H9 (cell line): ENCODE measurements at regions not wholly inside any gene's neighbourhood (a gene's known extent, or its start where the extent isn't known, plus 50 kb on each side); places are given as distances from the start of the nearest gene placed in this dataset.

Experiments
- DNase-seq: peaks from one replicate; pipeline ENCODE4 v3.0.0-alpha.2; 2017
- H2AFZ ChIP-seq: one replicate; pipeline ENCODE4 v1.6.1; 2013; ENCODE audit warnings: mild to moderate bottlenecking, low read length, control low read depth, moderate library complexity
- H2AK5ac ChIP-seq: 2 replicates; pipeline ENCODE4 v1.6.1; 2013; ENCODE audit warnings: low read length, control low read depth, mixed read lengths; ENCODE audit not compliant: insufficient read length
- H2BK120ac ChIP-seq: one replicate; pipeline ENCODE4 v1.6.1; 2013; ENCODE audit warnings: low read depth, mild to moderate bottlenecking, low read length, control low read depth, inconsistent platforms; ENCODE audit not compliant: poor library complexity, severe bottlenecking
- H2BK12ac ChIP-seq: 2 replicates; pipeline ENCODE4 v1.6.1; 2013; ENCODE audit warnings: low read length, control low read depth, mixed read lengths, low read depth; ENCODE audit not compliant: insufficient read length
- H2BK15ac ChIP-seq: 2 replicates; pipeline ENCODE4 v1.6.1; 2013; ENCODE audit warnings: low read depth, low read length, control low read depth
- H2BK20ac ChIP-seq: one replicate; pipeline ENCODE4 v1.6.1; 2013; ENCODE audit warnings: low read depth, mild to moderate bottlenecking, low read length, control low read depth, inconsistent platforms; ENCODE audit not compliant: poor library complexity, severe bottlenecking
- H2BK5ac ChIP-seq: 2 replicates; pipeline ENCODE4 v1.6.1; 2013; ENCODE audit warnings: low read length, control low read depth, mixed read lengths; ENCODE audit not compliant: insufficient read length
- H3K14ac ChIP-seq: 2 replicates; pipeline ENCODE4 v1.6.1; 2013; ENCODE audit warnings: low read length, control low read depth; ENCODE audit not compliant: insufficient read depth
- H3K18ac ChIP-seq: 2 replicates; pipeline ENCODE4 v1.6.1; 2013; ENCODE audit warnings: low read depth, mild to moderate bottlenecking, mixed read lengths, low read length, control low read depth; ENCODE audit not compliant: insufficient read length
- H3K23ac ChIP-seq: 2 replicates; pipeline ENCODE4 v1.6.1; 2013; ENCODE audit warnings: low read length, control low read depth, mixed read lengths, low read depth; ENCODE audit not compliant: insufficient read length
- H3K23me2 ChIP-seq: 2 replicates; pipeline ENCODE4 v1.6.1; 2013; ENCODE audit warnings: low read depth, mild to moderate bottlenecking, mixed read lengths, low read length, control low read depth; ENCODE audit not compliant: insufficient read length, poor library complexity, severe bottlenecking
- H3K27ac ChIP-seq: 2 replicates; pipeline ENCODE4 v1.5.1; 2013; ENCODE audit warnings: low read length, control low read depth, mixed read lengths, low read depth; ENCODE audit not compliant: insufficient read length
- H3K27me3 ChIP-seq: 2 replicates; pipeline ENCODE4 v1.6.1; 2013; ENCODE audit warnings: low read length, control low read depth, inconsistent platforms; ENCODE audit not compliant: insufficient read depth
- H3K4ac ChIP-seq: 2 replicates; pipeline ENCODE4 v1.6.1; 2013; ENCODE audit warnings: low read depth, mild to moderate bottlenecking, control low read depth, inconsistent platforms, low read length, moderate library complexity
- H3K4me1 ChIP-seq: 2 replicates; pipeline ENCODE4 v1.6.1; 2013; ENCODE audit warnings: low read length, control low read depth, inconsistent platforms; ENCODE audit not compliant: insufficient read depth
- H3K4me2 ChIP-seq: 2 replicates; pipeline ENCODE4 v1.6.1; 2013; ENCODE audit warnings: low read length, control low read depth, mixed read lengths; ENCODE audit not compliant: insufficient read length, insufficient read depth
- H3K56ac ChIP-seq: 2 replicates; pipeline ENCODE4 v1.6.1; 2013; ENCODE audit warnings: low read depth, mild to moderate bottlenecking, mixed read lengths, low read length, control low read depth; ENCODE audit not compliant: insufficient read length
- H3K79me1 ChIP-seq: 2 replicates; pipeline ENCODE4 v1.6.1; 2013; ENCODE audit warnings: low read depth, mild to moderate bottlenecking, moderate library complexity, low read length, control low read depth, inconsistent platforms; ENCODE audit not compliant: insufficient read depth, poor library complexity, severe bottlenecking
- H3K79me2 ChIP-seq: 2 replicates; pipeline ENCODE4 v1.6.1; 2013; ENCODE audit warnings: low read length, control low read depth, inconsistent platforms; ENCODE audit not compliant: insufficient read depth
- H3K9ac ChIP-seq: 2 replicates; pipeline ENCODE4 v1.6.1; 2013; ENCODE audit warnings: low read length, control low read depth, mixed read lengths; ENCODE audit not compliant: insufficient read length; ENCODE audit errors: extremely low read depth
- H3K9me3 ChIP-seq: one replicate; pipeline ENCODE4 v1.6.1; 2013; ENCODE audit warnings: low read depth, low read length, inconsistent platforms; ENCODE audit not compliant: control insufficient read depth
- H3T11ph ChIP-seq: one replicate; pipeline ENCODE4 v1.6.1; 2013; ENCODE audit warnings: mild to moderate bottlenecking, low read length, control low read depth, inconsistent platforms
- H4K20me1 ChIP-seq: one replicate; pipeline ENCODE4 v1.6.1; 2013; ENCODE audit not compliant: control insufficient read depth, insufficient read length, insufficient read depth
- H4K5ac ChIP-seq: 2 replicates; pipeline ENCODE4 v1.6.1; 2013; ENCODE audit warnings: low read depth, mild to moderate bottlenecking, mixed read lengths, low read length, control low read depth; ENCODE audit not compliant: insufficient read length
- H4K8ac ChIP-seq: replicated peaks from 2 replicates; pipeline ENCODE4 v1.6.1; 2013; ENCODE audit warnings: low read length, control low read depth, mixed read lengths, low read depth; ENCODE audit not compliant: insufficient read length
- H4K91ac ChIP-seq: 2 replicates; pipeline ENCODE4 v1.6.1; 2013; ENCODE audit warnings: low read depth, mild to moderate bottlenecking, moderate library complexity, mixed read lengths, low read length, control low read depth; ENCODE audit not compliant: insufficient read length
- H3K27ac Mint-ChIP-seq, 3 experiments: 2 replicates in 2 of 3; 3 replicates in 1 of 3; pipeline ENCODE4 v1.8.0; 2020 to 2021; ENCODE audit warnings: mixed read lengths in 3 of 3, mild to moderate bottlenecking in 1 of 3, moderate library complexity in 1 of 3
- H3K27me3 Mint-ChIP-seq: 2 replicates; pipeline ENCODE4 v1.8.0; 2021; ENCODE audit warnings: low read depth, mild to moderate bottlenecking, moderate library complexity, mixed read lengths
- H3K36me3 Mint-ChIP-seq, 3 experiments: 2 replicates in 2 of 3; 3 replicates in 1 of 3; pipeline ENCODE4 v1.8.0; 2020 to 2021; ENCODE audit warnings: low read depth in 3 of 3, mixed read lengths in 3 of 3; ENCODE audit not compliant: insufficient read depth in 1 of 3
- H3K4me1 Mint-ChIP-seq, 2 experiments: 2 replicates each; pipeline ENCODE4 v1.8.0; 2020; ENCODE audit warnings: mixed read lengths in 2 of 2
- H3K4me3 Mint-ChIP-seq, 2 experiments: 2 replicates in 1 of 2; 3 replicates in 1 of 2; pipeline ENCODE4 v1.8.0; 2020 to 2021; ENCODE audit warnings: mild to moderate bottlenecking in 2 of 2, mixed read lengths in 2 of 2, moderate library complexity in 1 of 2
- H3K9me3 Mint-ChIP-seq, 2 experiments: 2 replicates in 1 of 2; 3 replicates in 1 of 2; pipeline ENCODE4 v1.8.0; 2020; ENCODE audit warnings: mild to moderate bottlenecking in 2 of 2, mixed read lengths in 2 of 2, moderate library complexity in 1 of 2
- CTCF ChIP-seq: fragments of 200-600 bp; sonication (generic); conservative IDR thresholded peaks from 3 replicates; pipeline ENCODE4 v1.8.0; 2021; ENCODE audit warnings: antibody characterized with exemption, mild to moderate bottlenecking
- WGBS: extraction: QIAGEN DNeasy Blood & Tissue Kit; methylation state at CpG from one replicate; pipeline ENCODE4 v1.1.7; 2013; ENCODE audit warnings: missing lambda C conversion rate, low lambda C conversion rate, mixed read lengths; ENCODE audit not compliant: insufficient read length; ENCODE audit errors: extremely low coverage; 5-methylcytosine and 5-hydroxymethylcytosine counted together

- H2AK5ac ChIP-seq: no peak overlapping the region
- no peak overlapping the region for H3K9ac ChIP-seq
- no peak overlapping the region for H3K14ac ChIP-seq
- H3K27me3 Mint-ChIP-seq: no peaks in the 10 kb centered on the region; the same call in 1 of the 2 replicates
- H3K18ac ChIP-seq: no peak overlapping the region
- no peak overlapping the region for H3K23ac ChIP-seq
- no peaks in the 10 kb centered on the region for H3K27me3 ChIP-seq
- DNase-seq: no peak
- no peak overlapping the region for H3T11ph ChIP-seq
- no peak overlapping the region for H2BK12ac ChIP-seq
- WGBS: no CpG with 5 or more reads among the region's 11 CpGs
- H4K5ac ChIP-seq: no peak overlapping the region
- H3K4me2 ChIP-seq: no peak overlapping the region
- no peak overlapping the region for H2BK5ac ChIP-seq
- H4K8ac ChIP-seq: no peak overlapping the region
- no peak overlapping the region for H4K91ac ChIP-seq
- H3K79me2 ChIP-seq: no peaks in the 10 kb centered on the region
- no peaks in the 10 kb centered on the region for H3K79me1 ChIP-seq
- no peaks in the 10 kb centered on the region for H4K20me1 ChIP-seq
- H3K36me3 Mint-ChIP-seq: no peaks in the 10 kb centered on the region
- H3K4me1 ChIP-seq: no peaks in the 10 kb centered on the region
- H3K9me3 Mint-ChIP-seq: peaks cover 2 to 4% of the 10 kb centered on the region in 2 experiments; a peak in 3 of 5 replicates
- TF ChIP-seq CTCF: no peak
- H3K4ac ChIP-seq: no peak overlapping the region
- H2BK120ac ChIP-seq: no peak overlapping the region
- H2AFZ ChIP-seq: no peak overlapping the region
- H3K56ac ChIP-seq: no peak overlapping the region
- no peak overlapping the region for H2BK20ac ChIP-seq
- H3K4me1 Mint-ChIP-seq: peaks cover 7 to 17% of the 10 kb centered on the region in 2 experiments; a peak in 3 of 4 replicates
- no peak overlapping the region for H2BK15ac ChIP-seq
- H3K9me3 ChIP-seq: no peaks in the 10 kb centered on the region
- no peak overlapping the region; a peak in 1 of 5 replicates for H3K4me3 Mint-ChIP-seq
- H3K27ac ChIP-seq: no peak overlapping the region
- H3K27ac Mint-ChIP-seq: no peak overlapping the region
- no peaks in the 10 kb centered on the region for H3K23me2 ChIP-seq
Measured at GRCh38 chr9:134494905-134495304, 146.7 kb upstream of the COL5A1 start.
